Ishikawa (cell line): ENCODE measurements at regions not wholly inside any gene's neighbourhood (a gene's known extent, or its start where the extent isn't known, plus 50 kb on each side); places are given as distances from the start of the nearest gene placed in this dataset.

ENCODE experiments used
- CEBPB ChIP-seq: IDR thresholded peaks from 2 replicates; pipeline ENCODE4 v1.6.1; 2012
- CREB1 ChIP-seq: IDR thresholded peaks from 2 replicates; pipeline ENCODE4 v1.6.1; 2012; ENCODE audit warnings: low read depth
- EGR1 ChIP-seq: IDR thresholded peaks from 2 replicates; pipeline ENCODE4 v1.6.1; 2012
- EP300 ChIP-seq: IDR thresholded peaks from 2 replicates; pipeline ENCODE4 v1.6.1; 2012; ENCODE audit warnings: borderline replicate concordance
- FOXM1 ChIP-seq: IDR thresholded peaks from 2 replicates; pipeline ENCODE4 v1.6.1; 2012; ENCODE audit warnings: low read depth, borderline replicate concordance
- MAX ChIP-seq: IDR thresholded peaks from 2 replicates; pipeline ENCODE4 v1.6.1; 2012
- NFIC ChIP-seq: IDR thresholded peaks from 2 replicates; pipeline ENCODE4 v1.6.1; 2012
- RAD21 ChIP-seq: IDR thresholded peaks from 2 replicates; pipeline ENCODE4 v1.6.1; 2012; ENCODE audit warnings: low read depth
- REST ChIP-seq: IDR thresholded peaks from 2 replicates; pipeline ENCODE4 v1.6.1; 2012; ENCODE audit warnings: low read depth, mild to moderate bottlenecking
- TAF1 ChIP-seq: IDR thresholded peaks from 2 replicates; pipeline ENCODE4 v1.6.1; 2012; ENCODE audit warnings: low read depth, mild to moderate bottlenecking
- TCF12 ChIP-seq: IDR thresholded peaks from 2 replicates; pipeline ENCODE4 v1.6.1; 2012; ENCODE audit warnings: low read depth
- TEAD4 ChIP-seq: IDR thresholded peaks from 2 replicates; pipeline ENCODE4 v1.6.1; 2012
- YY1 ChIP-seq: IDR thresholded peaks from 2 replicates; pipeline ENCODE4 v1.6.1; 2012; ENCODE audit warnings: low read depth
- ZBTB7A ChIP-seq: IDR thresholded peaks from 2 replicates; pipeline ENCODE4 v1.6.1; 2012; ENCODE audit warnings: low read depth
- TF ChIP-seq, protein P1 (sequence below): IDR thresholded peaks from 2 replicates; pipeline ENCODE4 v1.6.1; 2012

DNA sequence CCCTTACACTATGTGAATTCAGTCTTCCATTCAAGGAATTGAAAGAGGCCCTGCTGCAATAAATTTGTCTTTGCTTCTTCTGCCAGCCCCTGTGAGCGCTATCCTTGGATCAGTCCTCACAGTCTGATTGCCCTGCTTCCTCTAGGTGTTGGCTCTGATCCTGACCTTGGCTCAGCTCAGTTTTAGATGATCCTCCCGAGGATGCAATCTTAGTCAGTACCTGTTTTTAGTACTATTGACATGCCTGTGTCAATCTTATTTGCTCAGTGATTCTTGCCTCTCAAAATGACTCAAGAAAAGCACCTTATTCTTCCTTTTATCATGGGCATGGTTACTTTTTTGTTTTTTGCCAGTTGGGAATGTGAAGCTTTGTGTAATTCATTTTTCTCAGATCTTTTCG lies 101.4 kb upstream of the KCNK1 start:
- TF ChIP-seq MAX: no peak
- TF ChIP-seq, protein P1, sequence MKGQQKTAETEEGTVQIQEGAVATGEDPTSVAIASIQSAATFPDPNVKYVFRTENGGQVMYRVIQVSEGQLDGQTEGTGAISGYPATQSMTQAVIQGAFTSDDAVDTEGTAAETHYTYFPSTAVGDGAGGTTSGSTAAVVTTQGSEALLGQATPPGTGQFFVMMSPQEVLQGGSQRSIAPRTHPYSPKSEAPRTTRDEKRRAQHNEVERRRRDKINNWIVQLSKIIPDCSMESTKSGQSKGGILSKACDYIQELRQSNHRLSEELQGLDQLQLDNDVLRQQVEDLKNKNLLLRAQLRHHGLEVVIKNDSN: no peak
- no peak for TF ChIP-seq ZBTB7A
- no peak for TF ChIP-seq CEBPB
- no peak for TF ChIP-seq EGR1
- no peak for TF ChIP-seq NFIC
- no peak for TF ChIP-seq EP300
- no peak for TF ChIP-seq CREB1
- no peak for TF ChIP-seq TAF1
- no peak for TF ChIP-seq TCF12
- TF ChIP-seq YY1: no peak
- TF ChIP-seq FOXM1: no peak
- TF ChIP-seq RAD21: no peak
- no peak for TF ChIP-seq REST
- TF ChIP-seq TEAD4: no peak

DNA sequence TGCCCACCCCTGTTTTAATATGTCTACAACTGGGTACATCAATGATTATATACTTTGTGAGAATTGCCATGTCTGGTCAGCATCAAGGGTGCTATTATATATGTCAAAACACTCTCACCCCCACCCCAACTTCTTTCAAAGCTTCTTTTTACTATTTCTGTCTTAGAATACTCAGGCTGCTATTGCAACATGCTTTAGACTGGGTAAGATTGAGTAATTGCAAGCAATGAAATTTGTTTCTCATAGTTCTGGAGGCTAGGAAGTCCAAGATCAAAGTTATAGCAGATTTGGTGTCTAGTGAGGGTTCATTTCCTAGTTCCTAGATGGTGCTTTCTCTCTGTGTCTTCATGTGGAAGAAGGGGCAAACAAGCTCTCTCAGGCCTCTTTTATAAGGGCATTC lies 100.5 kb upstream of the KCNK1 start:
- TF ChIP-seq CREB1: no peak
- no peak for TF ChIP-seq NFIC
- TF ChIP-seq EP300: no peak
- TF ChIP-seq RAD21: no peak

DNA sequence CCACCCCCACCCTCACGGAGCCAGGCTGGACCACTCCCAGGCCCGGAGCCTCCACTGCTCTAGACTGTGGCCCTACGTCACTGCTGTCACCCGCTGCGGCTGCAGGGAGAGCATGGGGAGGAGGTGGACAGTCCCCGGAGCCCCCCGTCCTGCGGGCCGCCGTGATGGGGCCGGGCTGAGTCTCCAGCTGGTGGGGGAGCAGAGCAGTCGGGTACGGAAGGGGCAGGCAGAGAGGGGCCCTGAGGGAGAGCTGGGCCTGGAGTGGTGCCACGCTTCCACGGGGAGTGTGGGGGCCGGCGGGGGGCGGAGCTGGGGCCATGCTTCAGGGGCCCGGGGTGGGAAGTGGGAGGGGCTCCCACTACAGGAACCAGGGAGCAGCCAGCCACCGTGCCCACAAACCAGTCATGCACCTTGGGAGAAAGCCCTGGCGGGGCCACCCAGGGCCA lies 98.9 kb upstream of the KCNK1 start:
- no peak for TF ChIP-seq TAF1
- TF ChIP-seq, protein P1: no peak
- no peak for TF ChIP-seq CEBPB
- no peak for TF ChIP-seq TEAD4
- TF ChIP-seq FOXM1: no peak
- no peak for TF ChIP-seq MAX
- TF ChIP-seq EGR1: no peak
- TF ChIP-seq ZBTB7A: no peak
- TF ChIP-seq CREB1: no peak
- no peak for TF ChIP-seq YY1
- no peak for TF ChIP-seq REST
- TF ChIP-seq NFIC: no peak
- no peak for TF ChIP-seq RAD21

DNA sequence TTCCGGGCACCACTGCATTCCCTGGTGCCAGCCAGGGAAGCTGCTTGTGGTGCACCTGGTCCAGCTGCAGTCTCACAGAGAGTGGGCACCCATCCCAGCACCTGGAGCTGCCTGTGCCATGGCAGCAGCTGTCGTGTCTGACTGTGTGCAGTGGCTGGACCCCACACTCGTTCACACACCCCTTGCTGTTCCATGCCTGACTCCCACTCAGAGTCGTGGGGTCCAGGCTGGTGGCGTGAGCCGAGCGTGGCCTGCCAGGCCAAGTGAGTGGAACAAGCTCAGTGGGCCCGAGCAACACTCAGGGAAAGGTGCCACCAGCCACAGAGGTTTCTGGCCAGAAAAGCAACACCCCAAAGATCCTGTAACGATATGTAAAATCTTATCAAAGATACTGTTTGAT lies 97.2 kb upstream of the KCNK1 start:
- no peak for TF ChIP-seq TEAD4

GRCh38 chr1:233518344-233518743 lies 95.6 kb upstream of the KCNK1 start:
- TF ChIP-seq TCF12: no peak
- no peak for TF ChIP-seq TEAD4
- TF ChIP-seq ZBTB7A: no peak
- TF ChIP-seq CREB1: no peak
- TF ChIP-seq RAD21: peak; percentile 37
- TF ChIP-seq REST: no peak
- TF ChIP-seq TAF1: no peak
